ENCODE measurements at regions not wholly inside any gene's neighbourhood (a gene's known extent, or its start where the extent isn't known, plus 50 kb on each side); places are given as distances from the start of the nearest gene placed in this dataset.

DNA sequence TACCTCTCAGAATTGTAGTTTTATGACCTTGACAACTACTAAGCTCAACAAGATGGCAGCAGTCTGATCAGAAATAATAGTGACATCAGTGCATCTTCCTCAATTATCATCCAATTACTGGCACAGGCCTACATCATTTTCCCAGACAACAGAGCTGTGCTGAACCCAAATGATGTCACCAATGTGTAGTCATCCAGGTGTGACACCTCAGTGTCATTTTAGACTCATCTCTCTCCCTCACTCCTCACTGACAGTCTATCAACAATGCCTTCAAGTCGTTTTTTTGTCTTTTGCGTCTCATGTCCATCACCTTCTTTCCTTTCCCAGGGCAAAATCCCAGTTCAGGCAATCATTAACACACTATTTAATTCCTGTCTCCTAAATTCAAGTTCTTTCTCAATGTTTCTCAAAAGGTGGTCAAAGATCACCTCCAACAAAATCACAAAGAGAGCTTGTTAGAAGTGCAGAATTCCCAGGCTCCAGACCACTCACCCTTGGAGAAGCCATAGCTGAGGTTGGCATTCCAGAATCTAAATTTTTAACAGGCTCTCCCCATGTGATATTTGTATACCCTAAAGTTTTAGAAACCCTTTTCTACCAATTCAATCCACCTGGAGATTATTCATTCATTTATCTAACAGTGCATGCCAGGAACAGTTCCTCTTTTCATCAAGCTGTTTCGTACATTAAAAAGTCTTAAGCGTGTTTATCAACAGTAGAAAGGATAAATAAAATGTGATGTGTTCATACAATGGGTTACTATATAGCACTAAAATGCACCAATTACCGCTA, 125.3 kb upstream of the KLF7 start:
- no peak for DNase-seq

DNA sequence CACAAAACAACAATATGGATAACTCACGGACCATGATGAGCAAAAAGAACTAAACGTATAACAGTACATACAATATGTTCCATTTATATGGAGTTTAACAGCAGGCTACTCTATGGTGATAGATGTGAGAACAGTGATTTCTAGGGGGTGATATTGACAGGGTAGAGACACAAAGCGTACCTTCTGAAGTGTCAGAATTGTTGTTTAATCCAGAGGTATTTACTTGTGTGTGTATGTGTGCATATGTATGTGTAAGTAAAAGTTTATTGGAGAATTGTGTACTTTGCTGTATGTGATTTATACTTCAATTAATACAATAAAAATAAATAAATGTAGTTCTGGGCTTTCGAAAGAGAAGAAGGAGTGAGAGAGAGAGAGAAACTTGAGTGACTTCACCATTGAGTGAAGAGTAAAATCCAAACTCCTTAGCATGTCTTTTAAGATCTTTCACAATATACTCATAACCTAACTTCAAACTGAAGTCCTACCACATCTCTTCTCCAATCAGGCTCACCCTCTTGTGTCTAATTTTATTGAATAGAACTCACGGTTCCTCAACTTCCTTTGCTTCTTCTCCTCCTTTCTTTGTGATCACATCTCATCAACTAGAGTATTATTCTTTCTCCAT, 126.0 kb upstream of the KLF7 start:
- DNase-seq = no peak

DNA sequence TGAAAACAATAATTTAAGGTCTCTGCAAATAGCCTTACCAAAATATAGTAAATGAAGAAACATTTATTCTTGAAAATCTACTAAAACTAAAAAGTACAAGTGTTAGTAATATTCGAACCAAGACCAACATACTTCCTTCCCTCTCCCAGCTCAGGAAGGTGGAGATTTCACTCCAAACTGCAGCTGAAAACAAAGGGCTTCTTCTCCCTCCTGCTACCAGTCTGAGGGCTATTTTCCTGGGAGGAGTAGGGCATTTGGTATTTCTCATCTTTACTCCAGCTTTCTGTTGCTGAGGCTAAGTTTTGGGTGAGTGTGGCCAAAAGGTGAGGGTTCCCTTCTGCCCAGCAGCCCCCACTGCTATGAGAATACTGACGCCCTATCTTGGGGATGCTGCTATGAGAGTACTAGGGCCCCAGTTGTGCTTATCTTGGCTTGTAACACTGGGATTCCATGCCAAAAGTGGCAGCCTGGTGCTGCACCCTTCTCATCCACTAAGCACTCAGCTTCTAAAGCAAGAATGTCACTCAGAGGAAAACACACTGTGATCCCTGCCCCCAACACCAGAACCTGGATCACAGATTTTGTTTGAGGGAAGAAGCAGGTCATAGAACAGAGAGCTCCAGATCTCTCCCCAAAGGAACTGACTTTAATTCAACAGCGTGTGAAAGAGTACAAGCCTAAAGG, 130.7 kb upstream of the KLF7 start:
- DNase-seq = no peak

DNA sequence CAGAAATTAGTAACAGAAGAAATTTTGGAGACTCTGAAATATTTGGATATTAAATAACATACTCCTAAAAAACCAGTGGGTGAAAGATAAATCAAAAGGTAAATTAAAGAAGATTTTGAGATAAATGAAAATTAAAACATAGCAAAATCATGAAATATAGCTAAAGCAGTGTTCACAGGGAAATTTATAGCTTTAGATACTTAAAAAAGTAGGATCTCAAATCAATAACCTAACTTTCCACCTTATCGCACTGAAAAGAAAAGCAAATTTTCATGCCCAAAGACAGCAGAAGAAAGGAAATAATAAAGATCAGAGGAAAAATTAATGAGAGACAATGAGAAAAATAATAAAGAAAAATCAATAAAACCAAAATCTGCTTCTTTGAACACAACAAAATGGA, 135.1 kb upstream of the KLF7 start:
- DNase-seq = no peak

DNA sequence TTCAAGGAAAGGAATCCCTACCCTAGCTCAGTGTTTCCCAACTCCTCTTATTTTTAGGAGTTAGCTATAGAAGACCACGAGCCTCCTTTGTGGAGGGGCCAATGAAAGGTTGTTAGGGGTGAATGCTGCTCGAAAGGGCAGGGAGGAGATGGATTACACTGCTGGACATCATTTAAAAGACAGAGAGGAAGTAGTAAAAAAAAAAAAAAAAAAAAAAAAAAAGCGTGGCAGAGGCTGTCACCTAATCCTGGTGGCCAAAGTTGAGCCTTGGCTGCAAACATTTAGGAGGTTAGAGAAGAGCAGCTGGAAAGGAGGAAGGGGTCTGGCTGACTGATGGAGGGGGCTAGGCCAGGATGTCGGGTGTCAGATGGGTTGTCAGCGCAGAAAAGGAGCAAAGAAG, 139.0 kb upstream of the KLF7 start:
- DNase-seq = no peak

DNA sequence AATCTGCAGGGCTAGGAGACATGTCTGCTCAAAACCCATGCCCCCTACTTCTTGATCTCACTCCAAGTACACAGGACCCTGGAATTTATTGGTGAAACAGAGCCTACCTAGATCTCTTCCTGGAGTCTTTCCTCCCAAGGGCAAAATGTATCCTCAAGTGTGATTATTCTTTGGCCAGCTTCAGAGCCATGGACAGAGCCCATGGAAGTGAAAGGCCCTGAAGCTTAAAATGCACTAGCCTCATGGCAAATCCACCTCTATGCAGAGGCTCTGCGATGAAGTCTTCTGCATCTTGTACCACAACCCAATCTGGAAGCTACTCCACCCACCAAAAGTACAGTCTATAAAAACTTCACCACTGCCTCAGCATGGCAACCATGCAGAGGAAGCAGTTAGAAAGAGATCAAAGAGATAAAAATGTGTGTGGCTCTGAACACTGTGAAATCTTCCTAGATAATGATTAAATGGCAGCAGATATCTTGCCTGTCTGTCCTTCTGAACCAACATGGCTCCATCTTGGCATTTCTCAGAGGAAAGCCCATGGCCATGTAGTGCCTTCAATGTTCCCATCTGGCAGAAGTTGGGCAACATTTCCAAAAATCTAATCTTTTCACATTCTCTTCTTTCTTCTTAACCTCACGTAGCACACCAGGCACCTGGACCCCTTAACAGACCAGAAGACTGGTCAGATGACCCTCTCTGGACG, 142.9 kb upstream of the KLF7 start:
- no peak for DNase-seq

DNA sequence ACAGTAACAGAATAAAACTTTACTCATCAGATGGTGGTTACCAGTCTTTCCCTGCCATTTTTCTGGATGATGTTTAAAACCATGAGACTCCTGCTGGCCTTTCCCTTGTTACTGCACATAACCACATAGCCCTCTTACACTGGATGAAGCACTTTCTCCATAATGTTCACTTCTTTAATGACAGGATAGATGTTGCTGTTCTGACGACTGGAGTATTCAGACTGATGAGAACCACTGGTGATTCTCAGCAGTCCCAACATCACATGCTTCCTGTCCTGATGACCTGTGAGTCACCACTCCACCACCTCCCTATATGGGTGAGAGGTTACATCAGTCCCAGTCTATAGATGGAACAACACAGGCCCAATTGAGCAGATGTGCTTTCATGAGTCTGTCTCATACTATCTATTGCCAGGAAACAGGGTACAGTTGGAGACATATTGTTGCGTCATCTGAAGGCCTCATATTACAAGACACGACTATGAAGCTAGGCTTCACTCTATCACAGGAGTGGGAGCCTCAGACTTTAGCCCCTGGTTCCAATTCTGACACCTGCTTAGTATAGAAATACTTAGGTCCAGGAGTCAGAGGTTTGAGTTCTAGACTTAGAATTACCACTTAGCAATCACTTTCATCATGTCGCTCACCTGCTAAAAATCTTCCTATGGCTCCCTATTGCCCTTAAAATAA, 145.7 kb upstream of the KLF7 start:
- DNase-seq = peak; percentile 97

DNA sequence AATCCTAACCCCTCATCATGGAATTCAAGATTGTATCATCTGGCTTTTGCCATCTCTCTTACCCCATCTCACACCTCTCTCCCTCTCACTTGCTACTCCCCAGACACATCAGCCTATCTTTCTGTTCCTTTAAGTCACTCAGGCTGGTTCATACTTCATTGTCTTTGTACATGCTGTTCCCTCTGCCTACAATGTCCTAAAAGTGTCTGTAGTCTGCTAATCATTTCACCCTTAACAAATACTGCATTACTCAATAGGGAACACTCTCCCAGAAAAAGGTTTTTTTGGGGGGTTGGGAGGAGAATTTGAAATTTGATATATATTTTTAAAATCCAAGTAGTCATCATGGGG, 146.2 kb upstream of the KLF7 start:
- DNase-seq = no peak

DNA sequence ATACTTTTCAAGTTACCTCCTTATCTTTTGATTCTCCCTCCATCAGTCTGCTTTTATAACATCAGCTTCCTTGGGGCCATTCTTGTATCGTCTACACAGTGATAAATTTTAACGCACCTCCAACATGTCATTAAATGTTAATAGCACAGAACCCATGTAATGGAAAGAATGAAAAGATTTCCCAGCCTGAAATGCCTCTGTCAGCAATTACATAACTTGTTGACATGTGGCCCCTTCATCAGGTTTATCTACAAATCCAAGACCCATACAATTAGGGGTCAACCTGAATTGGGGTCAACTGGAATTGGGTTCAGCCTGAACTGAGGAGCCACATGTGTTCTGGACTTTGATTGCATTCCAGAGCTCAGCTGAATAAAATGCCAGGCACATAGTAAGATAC, 148.2 kb upstream of the KLF7 start:
- DNase-seq = no peak

DNA sequence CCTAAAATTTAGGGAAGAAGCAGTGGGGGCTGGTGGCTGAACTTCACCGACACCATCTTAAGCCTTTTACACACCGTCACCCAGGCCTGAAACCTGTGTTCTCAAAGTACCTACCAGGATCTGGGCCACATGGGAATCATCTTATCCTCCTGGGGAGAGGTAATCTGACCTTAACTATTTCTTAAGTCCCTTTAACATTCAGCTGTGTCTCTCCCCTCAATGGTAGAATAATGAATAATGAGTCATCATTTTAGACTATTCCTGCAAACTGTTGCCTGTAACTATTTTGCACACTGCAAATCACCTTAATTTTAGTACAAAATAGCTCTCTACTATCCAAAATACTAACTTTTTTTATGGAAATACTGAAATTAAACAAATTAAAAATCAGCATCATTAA, 149.4 kb upstream of the KLF7 start:
- DNase-seq = peak; percentile 37

DNA sequence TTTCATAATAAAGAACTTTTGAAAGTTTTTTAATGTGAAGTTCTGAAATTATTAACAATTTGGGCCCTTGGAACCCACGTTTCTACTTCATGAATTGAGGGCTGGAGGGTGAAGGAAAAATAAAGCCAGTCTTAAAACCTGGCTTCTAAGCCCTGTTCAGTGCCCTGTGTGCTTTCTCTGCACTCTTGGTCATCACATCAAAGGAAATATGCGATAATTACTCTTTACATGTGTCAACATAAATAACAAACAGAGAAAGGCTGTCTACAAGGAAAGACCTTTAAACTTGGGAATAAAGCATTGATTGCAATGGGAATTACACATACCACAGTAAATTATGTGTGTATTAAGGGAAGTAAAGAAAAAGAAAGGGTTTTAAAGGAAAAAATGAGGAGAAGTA, 150.7 kb upstream of the KLF7 start:
- no peak for DNase-seq

DNA sequence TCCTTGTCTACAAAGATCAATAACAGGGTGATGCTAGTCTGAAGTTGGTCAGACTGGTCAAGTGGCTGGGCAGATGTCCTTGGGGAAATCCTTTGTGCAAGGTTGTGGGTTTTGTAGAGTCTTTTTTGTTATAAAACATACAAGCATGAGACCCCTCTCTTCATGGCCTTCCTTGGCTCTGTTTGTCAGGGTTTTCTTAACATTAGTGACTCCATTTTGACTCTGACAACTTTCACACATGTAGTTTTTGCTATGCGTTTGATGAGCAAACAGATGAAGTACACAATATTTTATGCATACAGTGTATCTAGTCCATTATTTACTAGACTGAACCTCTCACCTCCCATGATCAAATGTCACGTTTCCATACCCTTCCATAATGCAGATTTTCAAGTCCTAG, 151.2 kb upstream of the KLF7 start:
- no peak for DNase-seq

DNA sequence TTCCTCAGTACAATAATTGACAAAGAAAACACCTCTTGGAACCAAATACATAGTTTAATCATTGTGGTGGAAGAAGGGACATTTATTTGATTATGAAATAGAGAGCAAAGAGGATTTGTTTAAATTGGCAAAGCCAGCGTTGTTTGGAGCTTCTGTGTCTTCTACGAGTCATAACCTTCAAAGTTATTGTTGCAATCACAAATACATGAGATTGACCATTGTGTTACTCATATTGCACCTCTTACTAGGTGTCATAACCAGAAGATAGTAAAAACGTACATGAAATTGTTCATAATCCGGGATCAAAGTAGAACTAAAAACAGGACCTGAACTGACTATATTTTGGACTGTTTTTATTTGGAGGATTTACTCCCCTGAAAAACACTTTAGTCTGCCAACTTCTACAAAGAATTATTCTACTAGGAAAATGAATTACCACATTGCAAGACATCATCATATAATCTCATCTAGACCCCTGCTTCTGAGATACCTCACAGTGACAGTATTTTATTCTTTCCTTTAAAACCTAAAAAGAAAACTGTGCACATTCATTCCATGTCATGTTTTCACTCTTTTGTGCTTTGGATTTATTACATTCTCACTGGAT, 151.7 kb upstream of the KLF7 start:
- peak; percentile 65 for DNase-seq

DNA sequence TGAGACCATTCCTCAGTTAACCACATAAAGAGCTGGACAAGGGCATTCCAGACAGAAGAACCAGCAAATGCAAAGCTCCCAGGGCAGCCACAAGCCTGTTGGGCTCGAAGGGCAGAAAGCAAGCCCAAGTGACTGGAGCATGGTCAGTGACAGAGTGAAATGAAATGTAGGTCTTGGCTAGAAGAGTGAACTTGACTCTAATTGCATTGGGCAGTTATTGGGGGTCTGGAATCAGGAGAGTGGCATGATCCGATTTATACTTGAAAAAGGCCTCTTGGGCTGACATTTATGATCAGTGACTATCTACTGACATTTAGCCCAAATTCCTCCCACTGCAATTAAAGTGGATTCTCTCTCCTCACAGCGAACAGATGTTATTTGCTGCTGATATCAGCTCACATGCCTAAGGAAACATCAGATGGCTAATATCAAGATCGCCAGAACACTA, 152.5 kb upstream of the KLF7 start:
- DNase-seq = peak; percentile 35

DNA sequence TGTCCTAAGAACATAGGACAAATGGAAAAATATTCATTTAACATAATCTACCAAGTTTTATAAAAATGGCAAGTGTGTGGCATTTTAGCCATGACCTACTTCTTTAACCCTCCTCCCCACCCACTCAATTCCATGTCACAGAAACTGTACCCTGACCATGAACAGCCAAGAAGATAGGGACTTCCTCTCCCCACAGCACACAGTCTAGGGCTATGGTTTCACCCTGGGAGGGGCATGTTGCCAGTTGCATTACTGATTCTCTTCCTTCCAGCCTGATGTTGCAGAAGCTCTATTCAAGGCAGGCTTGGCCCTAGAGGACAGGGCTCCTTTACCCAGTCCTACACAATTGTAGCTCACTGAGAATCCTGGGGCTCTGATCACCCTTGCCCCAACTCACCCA, 153.6 kb upstream of the KLF7 start:
- DNase-seq = no peak

DNA sequence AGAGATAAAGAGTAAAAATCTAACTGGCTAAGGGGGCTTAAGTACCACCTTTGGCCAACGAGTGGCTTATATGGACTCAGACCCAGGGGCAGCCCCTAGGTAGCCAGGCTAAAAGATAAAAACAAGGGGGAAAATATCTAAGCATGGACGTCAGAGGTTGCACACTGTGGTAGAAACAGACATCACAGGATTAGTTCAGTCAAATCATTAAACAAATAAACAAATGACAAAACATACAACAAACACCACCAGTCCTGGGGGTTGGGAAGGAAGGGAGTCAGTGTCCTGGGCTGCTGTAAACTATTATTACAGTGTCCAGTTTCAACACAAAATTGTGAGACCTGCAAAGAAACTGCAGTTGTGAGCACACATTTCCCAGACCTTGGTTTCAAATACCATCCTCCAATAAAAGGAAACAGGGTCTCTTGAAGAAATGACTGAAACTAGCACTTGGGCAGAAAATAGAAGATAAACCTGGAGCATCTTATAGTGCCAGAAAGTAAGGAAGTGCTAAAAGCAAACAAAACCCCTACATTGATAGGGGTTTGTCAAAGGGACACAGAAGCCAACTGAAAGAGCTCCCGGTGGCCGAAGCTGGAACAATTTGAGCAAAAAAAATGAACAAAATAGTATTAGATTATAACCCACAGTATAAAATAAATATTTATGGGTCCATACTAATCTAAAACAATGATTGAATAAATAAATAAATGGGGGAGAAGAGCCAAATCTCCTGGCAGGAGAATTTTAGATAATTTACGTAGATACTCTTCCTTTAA, 154.8 kb upstream of the KLF7 start:
- no peak for DNase-seq

DNA sequence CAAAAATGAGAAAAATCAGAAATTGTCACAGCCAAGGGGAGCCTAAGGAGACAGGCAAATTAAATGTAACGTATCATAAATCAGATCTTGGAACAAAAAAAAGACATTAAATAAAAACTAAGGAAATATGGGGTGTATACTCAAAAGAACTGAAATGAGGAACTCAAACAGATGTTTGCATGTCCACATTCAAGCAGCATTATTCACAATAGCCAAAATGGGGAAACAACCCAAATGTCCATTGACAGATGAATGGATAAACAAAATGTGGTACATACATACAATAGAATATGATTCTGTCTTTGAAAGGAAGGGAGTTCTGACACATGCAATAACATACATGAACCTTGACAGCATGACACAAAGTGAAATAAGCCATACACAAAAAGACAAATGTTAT, 155.8 kb upstream of the KLF7 start:
- no peak for DNase-seq

DNA sequence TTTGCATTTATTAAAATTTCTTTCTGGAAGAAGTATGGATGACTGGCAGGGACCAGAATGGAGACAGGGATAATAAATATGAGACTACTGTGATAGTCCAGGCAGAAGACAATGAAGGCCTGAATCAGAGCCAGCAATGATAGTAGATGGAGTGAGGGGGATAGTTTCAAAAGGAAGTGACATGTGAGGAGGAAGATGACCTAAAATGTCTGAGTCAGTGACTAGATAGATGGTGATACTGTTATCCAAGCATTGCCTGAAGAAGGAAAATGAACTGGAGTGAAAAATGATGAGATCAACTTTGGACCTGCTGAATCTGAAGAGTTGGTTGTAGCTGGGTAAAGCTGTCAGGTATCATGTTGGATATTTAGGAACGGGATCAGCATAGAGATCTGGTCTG, 158.3 kb upstream of the KLF7 start:
- DNase-seq = no peak

DNA sequence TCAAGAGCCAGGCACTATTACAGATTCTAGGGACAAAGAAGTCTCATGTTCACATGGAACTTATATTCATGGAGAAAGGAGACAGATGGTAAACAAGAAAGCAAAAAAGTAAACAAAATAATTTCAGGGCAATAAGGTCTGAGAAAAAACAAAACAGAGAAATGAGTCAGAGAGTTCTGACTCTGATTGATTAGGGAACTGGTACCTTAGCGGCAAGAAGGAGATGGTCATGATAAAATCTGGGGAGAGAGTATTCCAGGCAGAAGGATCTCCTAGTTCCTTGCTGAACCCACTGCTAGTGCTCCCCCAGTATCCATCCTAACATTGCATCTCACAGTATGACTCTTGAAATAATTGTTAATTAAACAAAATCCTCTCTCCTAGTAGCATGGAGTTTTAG, 161.8 kb upstream of the KLF7 start:
- no peak for DNase-seq

DNA sequence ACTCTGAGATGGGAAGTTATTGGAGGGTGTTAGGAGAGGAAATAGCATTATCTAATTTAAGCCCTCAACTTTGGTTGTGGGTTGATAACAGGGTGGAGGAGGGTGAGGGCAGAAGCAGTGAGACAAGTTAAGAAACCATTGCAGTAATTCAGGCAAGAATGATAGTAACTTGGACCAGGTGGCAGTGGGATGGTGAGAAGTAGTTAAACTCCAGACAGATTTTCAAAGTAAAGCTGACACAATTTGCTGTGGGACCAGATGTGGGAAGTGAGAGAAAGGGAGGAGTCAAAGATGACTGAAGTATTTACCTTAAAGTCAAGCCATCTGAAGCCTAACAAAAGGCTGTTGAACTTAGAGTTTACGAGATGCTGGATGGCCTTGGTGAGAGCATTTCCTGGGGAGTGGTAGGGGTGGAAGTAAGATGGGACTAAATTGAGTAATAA, 163.2 kb upstream of the KLF7 start:
- no peak for DNase-seq

DNA sequence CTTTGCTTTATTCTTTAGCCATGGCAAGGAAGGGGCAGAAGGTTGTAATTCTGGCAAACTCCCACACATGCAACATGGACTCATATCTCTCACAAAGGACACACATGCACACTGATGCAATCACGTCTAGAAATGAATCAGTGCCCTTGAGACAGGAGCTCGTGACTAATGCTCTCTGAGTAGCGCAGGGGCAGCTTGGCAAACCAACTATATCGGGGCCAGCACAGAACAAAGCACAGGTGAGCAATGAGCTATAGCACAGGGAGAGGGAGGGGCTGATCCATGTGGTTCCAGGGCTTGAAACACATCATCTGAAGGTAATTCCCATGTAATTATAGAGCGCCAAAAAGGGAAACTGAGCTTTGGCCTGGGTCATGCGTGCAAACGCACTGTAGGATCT, 165.2 kb upstream of the KLF7 start:
- peak; percentile 98 for DNase-seq

DNA sequence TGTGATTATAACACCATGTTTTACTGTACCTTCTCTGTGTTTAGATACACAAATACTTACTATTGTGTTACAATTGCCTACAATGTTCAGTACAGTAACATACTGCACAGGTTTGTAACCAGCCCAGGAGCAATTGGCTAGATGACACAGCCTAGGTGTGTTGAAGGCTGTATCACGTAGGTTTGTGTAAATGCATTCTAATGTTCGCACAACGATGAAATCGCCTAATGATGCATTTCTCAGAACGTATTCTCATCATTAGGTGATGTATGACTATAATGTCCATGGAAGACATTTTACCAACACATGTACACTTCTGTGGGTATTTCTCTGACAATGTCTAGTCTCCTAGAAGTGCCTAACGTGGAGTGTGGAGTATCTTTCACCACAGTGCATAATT, 165.9 kb upstream of the KLF7 start:
- no peak for DNase-seq
